ENCODE measurements at regions not wholly inside any gene's neighbourhood (a gene's known extent, or its start where the extent isn't known, plus 50 kb on each side); places are given as distances from the start of the nearest gene placed in this dataset.

DNA sequence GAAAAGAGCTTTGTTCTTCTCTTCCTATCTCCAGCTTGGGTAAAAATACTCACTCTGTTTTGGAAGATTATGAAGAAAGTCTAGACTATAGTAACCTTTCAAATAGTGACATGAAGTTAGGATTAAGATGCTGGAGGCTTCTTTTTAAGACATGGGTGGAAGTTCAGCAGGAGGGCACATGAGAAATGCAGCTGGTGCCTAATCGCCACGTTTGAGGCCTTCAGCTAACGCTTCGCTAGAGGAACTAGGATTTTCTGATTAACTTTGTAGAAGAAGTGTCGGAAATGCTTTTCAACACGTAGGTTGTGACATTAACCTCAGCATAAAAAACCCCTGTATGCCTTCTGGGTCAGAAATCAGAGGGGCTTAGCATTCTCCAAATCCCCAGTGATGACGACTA, 348.1 kb upstream of the MAP3K7 start:
- 47% methylated on average over 7 of the region's 7 CpGs for WGBS (ENCODE audit: insufficient coverage, low coverage, low lambda C conversion rate, missing lambda C conversion rate)
- no peak for ATAC-seq
- Histone ChIP-seq H3K9me3 (no peaks in the 10 kb centered on the region), H3K4me3 (no peak overlapping the region), H3K36me3 (no peaks in the 10 kb centered on the region), H3K27ac (no peak overlapping the region), H3K4me1 (no peaks in the 10 kb centered on the region), H3K27me3 (no peaks in the 10 kb centered on the region)
- no peak for TF ChIP-seq CTCF (IDR thresholded peaks at IDR 0.05)
- TF ChIP-seq POLR2A (IDR thresholded peaks at IDR 0.05): no peak
- no peak for DNase-seq
- intact Hi-C loops (cut with DNase I): no loop called here

- H3K4me3 ChIP-seq: no peak overlapping the region
- no peaks in the 10 kb centered on the region for H3K9me3 ChIP-seq
- no peaks in the 10 kb centered on the region for H3K27me3 ChIP-seq
- intact Hi-C loops (cut with DNase I): no loop called here
- no peak overlapping the region for H3K27ac ChIP-seq
- ATAC-seq (no peak), DNase-seq (no peak)
- 59% methylated on average over 5 of the region's 5 CpGs for WGBS (ENCODE audit: insufficient coverage, low coverage, low lambda C conversion rate, missing lambda C conversion rate)
- no peaks in the 10 kb centered on the region for H3K36me3 ChIP-seq
- H3K4me1 ChIP-seq: no peaks in the 10 kb centered on the region
- TF ChIP-seq CTCF (IDR thresholded peaks at IDR 0.05): no peak
- no peak for TF ChIP-seq POLR2A (IDR thresholded peaks at IDR 0.05)
These were observed 347.2 kb upstream of the MAP3K7 start for GRCh38 chr6:90934081-90934480.

GRCh38 chr6:90932351-90932750, 345.5 kb upstream of the MAP3K7 start:
- TF ChIP-seq CTCF (IDR thresholded peaks at IDR 0.05) (no peak), POLR2A (IDR thresholded peaks at IDR 0.05) (no peak)
- H3K27me3 ChIP-seq: no peaks in the 10 kb centered on the region
- H3K4me3 ChIP-seq: no peak overlapping the region
- no peaks in the 10 kb centered on the region for H3K36me3 ChIP-seq
- H3K4me1 ChIP-seq: no peaks in the 10 kb centered on the region
- intact Hi-C loops (cut with DNase I): no loop called here
- no peak overlapping the region for H3K27ac ChIP-seq
- ATAC-seq: no peak
- WGBS (ENCODE audit: insufficient coverage, low coverage, low lambda C conversion rate, missing lambda C conversion rate): 43% methylated on average over 1 of the region's 1 CpG
- no peaks in the 10 kb centered on the region for H3K9me3 ChIP-seq
- DNase-seq: no peak

GRCh38 chr6:90928051-90928450, 341.2 kb upstream of the MAP3K7 start:
- intact Hi-C loops (cut with DNase I): no loop called here
- Histone ChIP-seq H3K9me3 (no peaks in the 10 kb centered on the region), H3K27me3 (no peaks in the 10 kb centered on the region), H3K4me1 (no peaks in the 10 kb centered on the region), H3K27ac (no peak overlapping the region), H3K4me3 (no peak overlapping the region), H3K36me3 (no peaks in the 10 kb centered on the region)
- ATAC-seq (no peak), DNase-seq (no peak)
- 39% methylated on average over 2 of the region's 2 CpGs for WGBS (ENCODE audit: insufficient coverage, low coverage, low lambda C conversion rate, missing lambda C conversion rate)
- no peak for TF ChIP-seq CTCF (IDR thresholded peaks at IDR 0.05)
- no peak for TF ChIP-seq POLR2A (IDR thresholded peaks at IDR 0.05)

DNA sequence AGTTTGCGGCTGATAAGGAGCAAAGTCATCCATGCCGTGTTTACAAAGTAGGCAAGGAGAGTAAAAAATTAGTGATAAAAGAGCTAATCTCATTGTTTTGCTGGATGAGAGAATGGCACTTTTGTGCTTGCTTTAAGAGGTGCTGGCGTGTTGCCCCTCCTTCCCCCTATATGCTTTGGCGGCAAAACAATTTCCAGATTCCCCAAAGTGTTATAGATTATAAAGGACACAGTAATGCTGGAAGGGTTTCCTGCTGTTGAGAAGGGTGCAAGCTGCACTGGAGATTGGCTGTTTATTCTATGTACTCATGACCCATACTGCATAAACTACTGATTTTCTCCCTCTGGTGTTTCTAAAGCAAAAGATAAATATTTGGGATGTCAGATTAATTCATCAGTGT, 338.9 kb upstream of the MAP3K7 start:
- DNase-seq (no peak), ATAC-seq (no peak)
- H3K27me3 ChIP-seq: no peaks in the 10 kb centered on the region
- intact Hi-C loops (cut with DNase I): no loop called here
- no peak overlapping the region for H3K27ac ChIP-seq
- H3K4me1 ChIP-seq: no peaks in the 10 kb centered on the region
- no peak overlapping the region for H3K4me3 ChIP-seq
- H3K9me3 ChIP-seq: no peaks in the 10 kb centered on the region
- no peak for TF ChIP-seq CTCF (IDR thresholded peaks at IDR 0.05)
- no peak for TF ChIP-seq POLR2A (IDR thresholded peaks at IDR 0.05)
- 13% methylated on average over 4 of the region's 4 CpGs for WGBS (ENCODE audit: insufficient coverage, low coverage, low lambda C conversion rate, missing lambda C conversion rate)
- no peaks in the 10 kb centered on the region for H3K36me3 ChIP-seq
